Body of pancreas (tissue), 4 donors: ENCODE measurements at regions not wholly inside any gene's neighbourhood (a gene's known extent, or its start where the extent isn't known, plus 50 kb on each side); places are given as distances from the start of the nearest gene placed in this dataset.

Experiments used
- ATAC-seq: fragments of 150-250 bp; one replicate; pipeline ENCODE4 v1.9.1; 2016
- DNase-seq, 4 donors: peaks; one replicate each; pipeline ENCODE4 v3.0.0-alpha.2; 2019
- H3K27ac ChIP-seq, 4 donors: fragments of 200-600 bp; sonication (generic); 1 replicate in 3 of 4; 2 replicates in 1 of 4; pipeline versions ENCODE4 v1.5.1 to v1.6.1; 2016 to 2019; ENCODE audit warnings: mild to moderate bottlenecking in 1 of 4, mixed read lengths in 1 of 4, moderate library complexity in 1 of 4
- H3K27me3 ChIP-seq, 2 donors: fragments of 200-600 bp; sonication (generic); one replicate each; pipeline ENCODE4 v1.6.0; 2016; ENCODE audit warnings: mild to moderate bottlenecking in 1 of 2
- H3K36me3 ChIP-seq, 2 donors: fragments of 200-600 bp; sonication (generic); replicated peaks in 1 of 2; 2 replicates each; pipeline ENCODE4 v1.5.1; 2016; ENCODE audit warnings: low read depth in 2 of 2; ENCODE audit not compliant: insufficient read depth in 1 of 2
- H3K4me1 ChIP-seq: fragments of 200-600 bp; sonication (generic); one replicate; pipeline ENCODE4 v1.6.0; 2016
- H3K4me3 ChIP-seq, 2 donors: fragments of 200-600 bp; sonication (generic); 1 replicate in 1 of 2; 2 replicates in 1 of 2; pipeline ENCODE4 v1.5.1; 2016 to 2019
- H3K9me3 ChIP-seq, 3 donors: fragments of 200-600 bp; sonication (generic); 1 replicate in 2 of 3; 2 replicates in 1 of 3; pipeline ENCODE4 v1.5.1; 2016
- CTCF ChIP-seq, 7 experiments: fragments of 450-650 bp in 4 of 7; fragments of 200-600 bp in 3 of 7; sonication (generic) in 3 of 7; IDR thresholded peaks; one replicate each; pipeline ENCODE4 v1.5.1; 2016 to 2019; ENCODE audit warnings: antibody characterized with exemption in 7 of 7
- POLR2A ChIP-seq, 3 donors: fragments of 450-650 bp; IDR thresholded peaks; one replicate each; pipeline ENCODE4 v1.6.1; 2016; ENCODE audit warnings: antibody characterized with exemption in 3 of 3, mild to moderate bottlenecking in 2 of 3
- WGBS, 2 donors: methylation state at CpG; one replicate each; pipeline ENCODE4 v1.1.5; 2017; 5-methylcytosine and 5-hydroxymethylcytosine counted together
- intact Hi-C: fragments of 100-400 bp; cut with DNase I; formaldehyde crosslinking; loops from one replicate; pipeline ENCODE4 v1.15.1; 2023

DNA sequence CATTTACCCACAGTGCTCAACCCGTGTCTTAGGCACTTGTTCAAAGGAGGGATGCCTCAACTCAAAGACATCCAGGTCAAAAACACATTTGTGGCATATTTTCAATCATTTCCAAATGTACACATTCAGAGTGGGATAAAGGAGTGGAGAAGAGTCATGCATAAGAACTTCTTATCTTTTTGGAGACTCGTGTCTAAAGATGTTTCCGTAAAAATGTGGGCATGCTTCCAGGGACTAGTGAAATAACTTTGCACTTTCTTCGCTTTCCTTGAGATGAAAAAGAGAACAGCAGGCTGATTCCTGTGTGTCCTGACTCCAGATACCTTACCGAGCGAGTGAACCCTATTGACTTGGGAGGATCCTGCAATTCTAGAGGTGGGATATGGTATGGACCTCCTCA lies 256.6 kb upstream of the KCNJ16 start:
- no peaks in the 10 kb centered on the region for H3K4me1 ChIP-seq
- 66 to 69% methylated on average over 6 of the region's 6 CpGs for WGBS, 2 donors

DNA sequence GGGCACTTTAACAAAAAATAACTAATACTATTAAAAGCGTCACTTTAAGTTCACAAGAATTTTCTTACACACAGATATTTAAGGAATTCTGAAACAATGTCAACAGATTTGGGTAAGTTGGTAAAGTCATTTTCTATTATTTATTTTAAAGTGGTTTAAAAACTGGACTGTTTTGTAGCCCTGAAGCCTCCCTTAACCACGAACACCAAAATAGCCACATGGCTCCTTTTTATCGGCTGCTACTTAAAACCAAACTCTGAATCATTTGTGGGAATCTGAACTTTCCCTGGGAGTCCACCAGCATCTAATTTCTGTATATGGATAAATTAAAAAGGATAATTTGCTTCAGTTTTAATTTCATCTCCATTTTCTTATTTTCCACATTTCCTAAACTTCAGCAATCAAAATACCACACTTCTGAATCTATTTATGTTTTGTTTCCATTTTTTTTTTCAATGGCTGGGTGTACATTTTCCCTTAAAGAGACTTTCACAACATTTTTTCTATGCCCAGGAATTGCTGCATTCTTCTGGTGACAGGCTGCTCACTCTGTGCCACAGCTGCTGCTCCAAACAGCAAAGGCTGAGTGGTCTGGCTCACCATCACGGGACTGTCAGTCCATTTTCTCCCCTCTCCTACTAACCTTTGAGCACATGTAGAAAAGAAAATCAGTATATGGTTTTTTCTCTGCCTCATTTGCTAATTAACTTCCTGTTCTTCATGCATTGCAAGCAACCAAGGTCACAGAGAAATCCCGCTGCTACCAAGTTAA lies 255.5 kb upstream of the KCNJ16 start:
- no peak for DNase-seq
- TF ChIP-seq POLR2A (IDR thresholded peaks at IDR 0.05) (no peak), CTCF (IDR thresholded peaks at IDR 0.05) (no peak)
- 66 to 72% methylated on average over 5 of the region's 5 CpGs for WGBS, 2 donors
- Histone ChIP-seq H3K9me3 (no peaks in the 10 kb centered on the region), H3K27ac (no peak overlapping the region), H3K4me1 (no peaks in the 10 kb centered on the region), H3K27me3 (no peaks in the 10 kb centered on the region), H3K4me3 (no peak overlapping the region), H3K36me3 (no peaks in the 10 kb centered on the region)
- intact Hi-C loops, result no loop called here
- no peak for ATAC-seq

More for the DNA sequence above, 256.6 kb upstream of the KCNJ16 start:
- Histone ChIP-seq H3K4me3 (no peak overlapping the region), H3K36me3 (no peaks in the 10 kb centered on the region), H3K27me3 (no peaks in the 10 kb centered on the region), H3K27ac (no peak overlapping the region), H3K9me3 (no peaks in the 10 kb centered on the region)
- TF ChIP-seq CTCF (IDR thresholded peaks at IDR 0.05) (no peak), POLR2A (IDR thresholded peaks at IDR 0.05) (no peak)
- intact Hi-C loops, result no loop called here
- ATAC-seq (no peak), DNase-seq (no peak)

GRCh38 chr17:69820876-69821473 lies 254.1 kb upstream of the KCNJ16 start:
- intact Hi-C loops, result no loop called here
- no peak for ATAC-seq
- H3K36me3 ChIP-seq, result no peaks in the 10 kb centered on the region
- no peak overlapping the region for H3K27ac ChIP-seq
- no peak for DNase-seq
- 87 to 92% methylated on average over 2 to 6 of the region's 6 CpGs for WGBS, 2 donors
- no peaks in the 10 kb centered on the region for H3K9me3 ChIP-seq
- TF ChIP-seq POLR2A (IDR thresholded peaks at IDR 0.05) (no peak), CTCF (IDR thresholded peaks at IDR 0.05) (no peak)
- no peaks in the 10 kb centered on the region for H3K4me1 ChIP-seq
- H3K4me3 ChIP-seq, result no peak overlapping the region
- no peaks in the 10 kb centered on the region for H3K27me3 ChIP-seq

DNA sequence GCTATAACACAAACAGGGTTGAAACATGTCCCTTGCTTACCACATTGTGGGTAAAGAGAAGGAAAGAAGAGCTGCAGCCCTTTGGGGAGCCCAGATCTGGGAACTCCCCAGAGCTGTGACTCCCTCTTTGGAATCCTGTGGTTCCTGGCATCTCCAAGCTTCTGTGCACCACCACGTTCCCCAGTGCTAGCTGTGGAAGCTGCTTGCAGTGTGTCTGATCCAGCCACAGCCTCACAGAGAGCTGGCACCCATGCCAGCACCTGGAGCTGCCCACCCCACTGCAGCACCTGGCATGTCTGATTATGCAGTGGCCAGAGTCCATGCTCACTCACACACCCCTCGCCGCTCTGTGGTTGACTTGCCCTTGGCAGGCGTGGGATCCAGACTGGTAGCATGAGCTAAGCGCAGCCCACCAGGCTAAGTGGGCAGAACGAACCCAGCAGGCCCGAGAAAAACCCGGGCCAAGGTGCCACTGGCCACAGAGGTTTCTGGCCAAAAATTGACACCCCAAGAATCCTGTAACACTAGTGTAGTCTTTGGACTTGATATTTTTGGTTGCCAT lies 252.6 kb upstream of the KCNJ16 start:
- no peaks in the 10 kb centered on the region for H3K9me3 ChIP-seq
- DNase-seq (no peak), ATAC-seq (no peak)
- H3K36me3 ChIP-seq, result no peaks in the 10 kb centered on the region
- intact Hi-C loops, result no loop called here
- H3K27me3 ChIP-seq, result no peaks in the 10 kb centered on the region
- no peak overlapping the region for H3K4me3 ChIP-seq
- TF ChIP-seq CTCF (IDR thresholded peaks at IDR 0.05) (no peak), POLR2A (IDR thresholded peaks at IDR 0.05) (no peak)
- WGBS, 2 donors, result 86 to 92% methylated on average over 6 to 8 of the region's 8 CpGs
- no peaks in the 10 kb centered on the region for H3K4me1 ChIP-seq
- H3K27ac ChIP-seq, result no peak overlapping the region
